Sigmoid colon (tissue), 4 donors: ENCODE measurements at regions not wholly inside any gene's neighbourhood (a gene's known extent, or its start where the extent isn't known, plus 50 kb on each side); places are given as distances from the start of the nearest gene placed in this dataset.

Source experiments
- CTCF ChIP-seq, 4 experiments: fragments of 450-650 bp in 3 of 4; fragments of 200-600 bp in 1 of 4; IDR thresholded peaks; one replicate each; pipeline ENCODE4 v1.5.1; 2016 to 2019; ENCODE audit warnings: antibody characterized with exemption in 4 of 4, mild to moderate bottlenecking in 3 of 4, moderate library complexity in 2 of 4
- EP300 ChIP-seq, 4 donors: sonication (generic); formaldehyde crosslinking; IDR thresholded peaks; one replicate each; pipeline ENCODE4 v1.6.1; 2017; ENCODE audit warnings: antibody characterized with exemption in 4 of 4
- POLR2A ChIP-seq, 2 donors: fragments of 450-650 bp; IDR thresholded peaks; one replicate each; pipeline ENCODE4 v1.6.1; 2016; ENCODE audit warnings: antibody characterized with exemption in 2 of 2, mild to moderate bottlenecking in 2 of 2, moderate library complexity in 2 of 2

GRCh38 chr11:31987118-31988005, 103.5 kb upstream of the RCN1 start:
- no peak for TF ChIP-seq POLR2A (IDR thresholded peaks at IDR 0.05)
- no peak for TF ChIP-seq CTCF (IDR thresholded peaks at IDR 0.05)
- TF ChIP-seq EP300 (IDR thresholded peaks at IDR 0.05) = no peak
